Upper lobe of left lung (tissue), 4 donors: ENCODE measurements at regions not wholly inside any gene's neighbourhood (a gene's known extent, or its start where the extent isn't known, plus 50 kb on each side); places are given as distances from the start of the nearest gene placed in this dataset.

Experiments used
- CTCF ChIP-seq, 6 experiments: fragments of 450-650 bp in 4 of 6; fragments of 200-600 bp in 2 of 6; sonication (generic) in 2 of 6; IDR thresholded peaks; one replicate each; pipeline ENCODE4 v1.5.1; 2016 to 2019; ENCODE audit warnings: antibody characterized with exemption in 6 of 6
- POLR2A ChIP-seq, 4 donors: fragments of 450-650 bp; IDR thresholded peaks; one replicate each; pipeline ENCODE4 v1.5.1; 2016 to 2017; ENCODE audit warnings: antibody characterized with exemption in 4 of 4, mild to moderate bottlenecking in 2 of 4

- no peak for TF ChIP-seq CTCF (IDR thresholded peaks at IDR 0.05)
- no peak for TF ChIP-seq POLR2A (IDR thresholded peaks at IDR 0.05)
Measured at GRCh38 chr1:98057236-98057910, 136.5 kb upstream of the DPYD start.
